NCI-H345 treated with DMSO at 0.1 percent for 48 hours (cell line): ENCODE measurements at regions not wholly inside any gene's neighbourhood (a gene's known extent, or its start where the extent isn't known, plus 50 kb on each side); places are given as distances from the start of the nearest gene placed in this dataset.

Experiments
- DNase-seq: peaks from one replicate; lab custom pipeline; 2025; ENCODE audit not compliant: unreplicated experiment; lab: John Stamatoyannopoulos, UW

DNA sequence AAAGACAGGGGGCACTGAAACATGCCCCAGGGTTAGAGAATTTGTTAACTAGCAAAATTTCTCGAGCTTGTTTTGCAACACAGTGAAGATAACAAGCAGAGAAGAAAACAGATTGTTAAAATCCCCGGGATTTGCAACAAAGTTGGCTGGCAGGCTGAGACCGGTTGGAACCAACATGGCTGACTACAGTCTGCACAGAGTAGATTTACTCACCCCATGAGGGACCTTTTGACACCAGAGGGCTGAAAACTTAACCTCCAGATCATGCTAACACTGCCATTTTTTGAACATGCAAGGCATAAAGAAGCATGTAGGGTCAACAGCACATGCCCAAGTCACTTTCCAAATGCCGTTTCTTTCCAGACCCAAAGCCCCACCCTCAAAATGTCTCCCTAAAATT lies 95.2 kb upstream of the TMEM26 start:
- no peak for DNase-seq

DNA sequence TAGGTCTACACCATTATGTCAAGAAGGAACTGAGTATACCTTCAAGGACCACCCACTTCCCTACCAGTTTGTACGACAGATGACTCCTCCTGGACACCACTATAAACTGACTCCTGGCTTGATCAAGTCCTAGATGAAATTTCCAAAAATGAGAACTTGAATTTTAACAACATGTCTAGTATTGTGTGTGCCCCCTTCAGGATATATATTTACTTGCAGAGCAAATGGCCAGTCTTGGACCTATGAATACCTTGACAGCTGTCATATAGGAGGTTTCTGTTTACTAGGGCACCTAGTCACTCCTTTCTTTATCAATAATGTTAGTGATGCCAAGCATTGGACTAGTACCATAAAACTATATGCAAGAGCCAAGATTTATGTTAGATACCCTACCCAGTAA lies 94.1 kb upstream of the TMEM26 start:
- no peak for DNase-seq

DNA sequence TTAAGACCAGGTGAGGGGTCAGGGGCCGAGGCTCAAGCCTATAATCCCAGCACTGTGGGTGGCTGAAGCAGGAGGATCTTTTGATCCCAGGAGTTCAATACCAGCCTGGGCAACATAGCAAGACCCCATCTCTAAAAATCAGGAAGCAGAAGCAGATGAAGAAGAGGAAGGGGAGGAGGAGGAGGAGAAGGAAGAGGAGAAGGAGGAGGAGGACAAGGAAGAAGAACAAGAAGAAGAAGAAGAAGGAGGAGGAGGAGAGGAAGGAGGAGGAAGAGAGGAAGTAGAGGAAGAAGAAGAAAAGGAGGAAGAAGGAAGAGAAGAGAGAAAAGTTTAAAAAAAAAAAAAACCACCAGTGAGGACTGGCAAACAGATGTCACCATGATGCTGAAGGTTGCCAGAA lies 92.0 kb upstream of the TMEM26 start:
- no peak for DNase-seq

DNA sequence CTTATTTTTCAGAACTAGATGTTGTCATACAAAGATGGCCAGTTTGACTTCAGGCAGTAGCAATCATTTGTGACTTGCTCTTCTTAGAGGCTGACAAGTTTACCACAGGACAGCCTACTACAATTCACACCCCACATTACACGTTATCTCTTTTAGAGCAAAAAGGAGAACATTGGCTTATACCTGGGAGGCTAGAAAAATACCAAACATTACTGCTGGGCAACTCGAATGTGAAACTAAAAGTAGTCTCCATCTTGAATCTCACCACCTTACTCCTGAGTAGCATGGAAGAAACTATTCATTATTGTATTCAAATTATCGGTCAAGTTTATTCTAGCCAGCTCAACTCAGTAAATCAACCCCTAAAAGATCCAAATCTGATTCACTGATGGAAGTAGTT lies 90.7 kb upstream of the TMEM26 start:
- DNase-seq = no peak

DNA sequence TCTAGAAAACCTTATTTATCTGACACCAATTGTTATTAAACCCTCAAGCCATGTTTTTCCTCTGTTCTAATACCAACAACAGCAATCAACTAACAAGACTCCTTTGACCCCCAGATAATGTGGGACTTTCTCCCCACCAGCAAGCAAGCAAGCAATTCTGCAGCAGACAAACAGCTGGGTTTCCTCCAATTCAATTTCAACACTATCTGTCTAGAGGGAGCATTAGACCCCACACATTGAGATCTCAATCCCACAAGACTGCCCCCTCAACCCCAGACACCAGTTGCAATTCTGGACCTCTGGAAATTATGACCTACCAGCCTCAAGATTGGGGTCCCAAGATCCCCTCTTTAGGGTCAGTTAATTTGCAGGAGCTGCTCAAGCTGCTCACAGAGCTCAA lies 89.4 kb upstream of the TMEM26 start:
- no peak for DNase-seq

DNA sequence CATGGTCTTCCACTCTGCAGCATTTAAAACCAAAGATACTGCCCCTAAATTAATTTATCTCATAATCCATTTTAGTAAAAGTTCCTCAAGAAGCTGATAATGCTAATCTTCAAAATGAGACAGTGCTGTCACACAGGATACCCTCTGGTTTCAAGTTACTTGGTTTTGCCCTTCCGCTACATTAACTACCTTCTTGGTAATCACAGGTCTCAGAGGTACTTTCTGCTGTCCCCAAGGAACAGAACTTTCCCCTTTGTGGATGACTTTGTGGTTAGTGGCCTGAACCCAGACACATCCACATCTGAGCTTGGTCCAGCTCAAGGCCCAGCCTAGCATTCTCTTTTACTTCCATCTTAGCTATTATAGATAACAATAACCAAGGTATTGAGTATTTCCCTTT lies 88.8 kb upstream of the TMEM26 start:
- no peak for DNase-seq

DNA sequence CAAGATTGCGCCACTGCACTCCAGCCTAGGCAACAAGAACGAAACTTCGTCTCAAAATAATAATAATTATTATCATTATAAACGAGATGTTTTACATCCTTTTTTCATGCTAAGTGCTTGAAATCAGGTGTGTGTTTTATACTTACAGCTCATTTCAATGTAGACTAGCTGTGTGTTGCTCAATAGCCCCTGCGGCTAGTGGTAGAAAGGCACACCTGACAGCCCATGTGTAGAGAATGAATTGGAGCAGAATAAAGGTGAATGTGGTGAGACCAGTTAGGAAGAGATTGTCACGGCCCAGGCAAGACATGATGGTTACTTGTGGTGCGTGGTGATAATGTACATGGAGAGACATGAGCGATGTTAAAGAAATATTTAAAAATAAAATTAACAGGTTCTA lies 86.7 kb upstream of the TMEM26 start:
- DNase-seq = no peak

DNA sequence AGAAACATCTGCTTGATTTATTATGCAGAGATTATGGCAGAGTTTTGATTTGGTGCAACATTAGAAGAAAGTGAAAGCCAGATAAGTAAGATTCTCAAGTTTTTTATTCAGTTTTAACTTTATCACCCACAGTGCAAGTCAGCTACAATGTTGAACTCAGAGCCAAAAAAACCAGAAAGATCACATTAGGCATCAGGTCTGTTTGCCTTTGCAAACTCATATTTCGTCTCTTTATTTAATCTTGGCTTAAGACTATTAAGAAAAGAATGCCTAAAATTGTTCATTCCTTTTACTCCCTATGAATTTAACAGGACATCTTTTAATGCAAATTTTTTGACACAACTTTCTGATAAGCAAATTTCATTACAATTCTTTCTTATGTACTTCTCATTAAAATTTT lies 76.0 kb upstream of the TMEM26 start:
- DNase-seq = no peak

DNA sequence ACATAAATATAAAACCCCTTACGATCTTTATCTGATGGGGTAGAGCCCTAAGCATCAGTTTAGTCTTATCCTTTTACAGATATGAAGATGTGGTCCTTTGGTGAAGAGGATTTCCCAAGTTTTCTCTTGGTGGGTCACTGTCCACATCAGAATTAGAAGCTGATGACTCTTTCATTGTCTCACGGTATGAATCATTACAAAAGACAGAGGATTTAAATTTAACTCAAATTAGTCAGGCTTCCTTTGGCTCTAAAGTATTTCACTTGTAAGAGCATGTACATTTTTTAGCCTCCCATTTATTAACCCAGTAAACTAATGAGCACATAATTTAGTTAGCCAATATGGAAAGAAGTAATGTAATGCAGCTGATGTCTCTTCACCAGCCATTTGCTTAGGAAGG lies 49.9 kb upstream of the TMEM26 start:
- no peak for DNase-seq
